Loucy (cell line): ENCODE measurements at regions not wholly inside any gene's neighbourhood (a gene's known extent, or its start where the extent isn't known, plus 50 kb on each side); places are given as distances from the start of the nearest gene placed in this dataset.

Experiments
- EZH2phosphoT487 ChIP-seq: fragments of 200-600 bp; IDR thresholded peaks from 2 replicates; pipeline ENCODE4 v1.6.1; 2018; ENCODE audit warnings: antibody characterized with exemption, mild to moderate bottlenecking, moderate library complexity, borderline replicate concordance
- TF ChIP-seq, protein P1 (sequence below): fragments of 200-600 bp; sonication (generic); conservative IDR thresholded peaks from 2 replicates; pipeline ENCODE4 v1.5.1; 2014; ENCODE audit warnings: mild to moderate bottlenecking, antibody characterized with exemption, low read length

DNA sequence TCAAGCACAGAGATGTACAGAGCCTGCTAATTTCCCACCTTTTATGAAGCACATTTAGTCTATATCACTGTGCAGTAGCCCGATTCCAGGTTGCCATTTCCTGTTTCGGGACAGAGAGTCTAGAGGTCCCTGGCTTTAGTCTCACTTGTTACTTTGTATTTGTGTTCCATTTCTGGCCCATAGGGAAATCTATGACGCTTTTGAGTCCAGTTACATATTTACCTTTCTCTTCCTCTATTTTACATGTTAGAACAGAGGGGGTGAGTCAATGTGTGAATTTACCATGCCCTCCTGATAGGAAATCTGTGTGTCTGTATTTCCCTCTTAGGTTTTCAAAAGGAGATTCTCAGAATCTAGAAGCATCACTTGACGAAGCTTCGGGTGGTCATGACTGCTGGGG lies 227.1 kb upstream of the ZFHX3 start:
- TF ChIP-seq, protein P1, sequence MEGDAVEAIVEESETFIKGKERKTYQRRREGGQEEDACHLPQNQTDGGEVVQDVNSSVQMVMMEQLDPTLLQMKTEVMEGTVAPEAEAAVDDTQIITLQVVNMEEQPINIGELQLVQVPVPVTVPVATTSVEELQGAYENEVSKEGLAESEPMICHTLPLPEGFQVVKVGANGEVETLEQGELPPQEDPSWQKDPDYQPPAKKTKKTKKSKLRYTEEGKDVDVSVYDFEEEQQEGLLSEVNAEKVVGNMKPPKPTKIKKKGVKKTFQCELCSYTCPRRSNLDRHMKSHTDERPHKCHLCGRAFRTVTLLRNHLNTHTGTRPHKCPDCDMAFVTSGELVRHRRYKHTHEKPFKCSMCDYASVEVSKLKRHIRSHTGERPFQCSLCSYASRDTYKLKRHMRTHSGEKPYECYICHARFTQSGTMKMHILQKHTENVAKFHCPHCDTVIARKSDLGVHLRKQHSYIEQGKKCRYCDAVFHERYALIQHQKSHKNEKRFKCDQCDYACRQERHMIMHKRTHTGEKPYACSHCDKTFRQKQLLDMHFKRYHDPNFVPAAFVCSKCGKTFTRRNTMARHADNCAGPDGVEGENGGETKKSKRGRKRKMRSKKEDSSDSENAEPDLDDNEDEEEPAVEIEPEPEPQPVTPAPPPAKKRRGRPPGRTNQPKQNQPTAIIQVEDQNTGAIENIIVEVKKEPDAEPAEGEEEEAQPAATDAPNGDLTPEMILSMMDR = no peak
- no peak for TF ChIP-seq EZH2phosphoT487
